Activated CD4-positive, alpha-beta memory T cell treated with anti-CD3 and anti-CD28 coated beads, Interleukin-2, amount 10 ng/mL, durations not matched to agents 7 days and 5 days (primary cell): ENCODE measurements at regions not wholly inside any gene's neighbourhood (a gene's known extent, or its start where the extent isn't known, plus 50 kb on each side); places are given as distances from the start of the nearest gene placed in this dataset.

Experiments
- CTCF ChIA-PET: fragments of 350-600 bp; sonication (Branson Sonifier 250); formaldehyde crosslinking; loops from one replicate; lab custom pipeline; 2021; ENCODE audit warnings: antibody characterized with exemption, inconsistent platforms; lab: Charles Lee
- POLR2A ChIA-PET: fragments of 350-600 bp; sonication (Branson Sonifier 250); formaldehyde crosslinking; loops from one replicate; lab custom pipeline; 2021; ENCODE audit warnings: antibody characterized with exemption; lab: Charles Lee
- DNase-seq: peaks from one replicate; pipeline ENCODE4 v3.0.0-alpha.2; 2020
- H3K27ac Mint-ChIP-seq: one replicate; pipeline ENCODE4 v1.8.0; 2021; ENCODE audit warnings: mild to moderate bottlenecking, mixed read lengths
- H3K27me3 Mint-ChIP-seq: one replicate; pipeline ENCODE4 v1.8.0; 2021; ENCODE audit warnings: mixed read lengths
- H3K36me3 Mint-ChIP-seq: one replicate; pipeline ENCODE4 v1.8.0; 2021; ENCODE audit warnings: low read depth, mixed read lengths
- H3K4me1 Mint-ChIP-seq: one replicate; pipeline ENCODE4 v1.8.0; 2021; ENCODE audit warnings: mixed read lengths
- H3K4me3 Mint-ChIP-seq: one replicate; pipeline ENCODE4 v1.8.0; 2021; ENCODE audit warnings: mild to moderate bottlenecking, mixed read lengths
- H3K9me3 Mint-ChIP-seq: one replicate; pipeline ENCODE4 v1.8.0; 2021; ENCODE audit warnings: mixed read lengths

GRCh38 chr3:184641430-184641829 lies 70.4 kb downstream of the MAGEF1 start:
- H3K9me3 Mint-ChIP-seq, result no peaks in the 10 kb centered on the region
- no peak overlapping the region for H3K27ac Mint-ChIP-seq
- ChIA-PET POLR2A (no interaction called here), CTCF (no interaction called here)
- H3K4me3 Mint-ChIP-seq, result no peak overlapping the region
- no peak for DNase-seq
- H3K4me1 Mint-ChIP-seq, result no peaks in the 10 kb centered on the region
- H3K36me3 Mint-ChIP-seq, result no peaks in the 10 kb centered on the region
- H3K27me3 Mint-ChIP-seq, result peaks cover 5% of the 10 kb centered on the region

- Mint-ChIP-seq H3K27ac (no peak overlapping the region), H3K4me3 (no peak overlapping the region), H3K36me3 (no peaks in the 10 kb centered on the region), H3K27me3 (peaks cover 9% of the 10 kb centered on the region), H3K4me1 (peaks cover 4% of the 10 kb centered on the region), H3K9me3 (no peaks in the 10 kb centered on the region)
- ChIA-PET POLR2A (no interaction called here), CTCF (no interaction called here)
- DNase-seq, result no peak
These were observed 72.5 kb downstream of the MAGEF1 start for GRCh38 chr3:184639351-184639750.

DNA sequence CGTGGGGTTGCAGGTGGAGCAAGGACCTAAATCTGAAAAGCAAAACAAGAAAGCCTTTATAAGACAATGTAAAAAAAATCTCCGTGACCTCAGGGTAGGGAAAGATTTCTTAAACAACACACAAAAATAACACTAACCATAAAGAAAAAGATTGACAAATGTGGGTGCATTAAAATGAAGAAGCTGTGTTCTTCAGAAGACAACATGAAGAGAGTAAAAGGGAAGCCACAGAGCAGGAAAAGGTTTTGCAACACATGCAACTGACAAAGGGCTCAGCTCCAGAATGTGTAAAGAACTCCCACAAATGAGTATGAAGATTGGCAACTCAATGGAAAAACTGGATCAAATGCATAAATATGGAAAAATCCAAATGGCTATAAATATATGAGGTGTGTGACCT lies 74.2 kb downstream of the MAGEF1 start:
- ChIA-PET CTCF (interaction anchor here (1.2 to 2.2 kb wide), 2 partner anchors 77 to 141 kb away, joined by 3 to 10 read pairs; partner anchors contain the start of gene EPHB3), POLR2A (interaction anchor here (0.9 kb wide), 1 partner anchor 77 kb away, joined by 3 read pairs; no protein-coding TSS in a partner anchor)
- H3K4me1 Mint-ChIP-seq, result peaks cover 4% of the 10 kb centered on the region
- no peaks in the 10 kb centered on the region for H3K36me3 Mint-ChIP-seq
- H3K27ac Mint-ChIP-seq, result no peak overlapping the region
- no peak for DNase-seq
- H3K9me3 Mint-ChIP-seq, result no peaks in the 10 kb centered on the region
- H3K4me3 Mint-ChIP-seq, result no peak overlapping the region
- peaks cover 7% of the 10 kb centered on the region for H3K27me3 Mint-ChIP-seq

DNA sequence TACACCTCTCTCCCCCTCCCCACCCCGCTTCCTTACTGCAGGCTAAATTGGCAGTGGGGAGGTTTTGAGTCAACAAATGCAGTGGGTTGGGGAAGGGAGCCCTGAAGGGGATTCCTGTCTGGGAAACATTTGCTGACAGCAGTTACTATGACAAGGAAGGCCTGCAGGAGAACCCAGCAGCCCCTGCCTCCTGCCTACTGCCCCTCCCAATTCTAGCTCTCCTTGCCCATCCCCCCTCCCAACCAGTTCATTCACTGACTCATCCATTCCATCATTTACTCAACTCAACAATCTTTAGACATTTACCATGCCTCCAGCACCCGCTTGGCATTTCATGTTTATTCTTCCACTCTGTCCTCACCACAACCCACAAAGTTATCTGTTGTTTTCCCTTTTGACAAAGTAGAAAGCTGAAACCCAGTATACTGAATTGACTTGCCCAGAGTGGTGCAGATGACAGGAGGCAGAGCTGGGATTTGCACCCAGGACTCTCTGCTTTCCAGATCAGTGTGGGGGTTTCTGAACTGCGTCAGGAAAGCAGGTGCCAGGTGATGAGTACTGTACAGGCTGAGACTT lies 75.0 kb downstream of the MAGEF1 start:
- POLR2A ChIA-PET, result interaction anchor here (0.9 kb wide), 1 partner anchor 76 kb away, joined by 3 read pairs; no protein-coding TSS in a partner anchor
- Mint-ChIP-seq H3K4me1 (peaks cover 4% of the 10 kb centered on the region), H3K9me3 (no peaks in the 10 kb centered on the region), H3K27ac (peak overlapping the region; percentile 19), H3K36me3 (no peaks in the 10 kb centered on the region), H3K27me3 (peaks cover 9% of the 10 kb centered on the region), H3K4me3 (no peak overlapping the region)
- CTCF ChIA-PET, result interaction anchor here (1.2 to 2.2 kb wide), 2 partner anchors 76 to 142 kb away, joined by 3 to 10 read pairs; partner anchors contain the start of gene EPHB3
- DNase-seq, result peak; percentile 43

DNA sequence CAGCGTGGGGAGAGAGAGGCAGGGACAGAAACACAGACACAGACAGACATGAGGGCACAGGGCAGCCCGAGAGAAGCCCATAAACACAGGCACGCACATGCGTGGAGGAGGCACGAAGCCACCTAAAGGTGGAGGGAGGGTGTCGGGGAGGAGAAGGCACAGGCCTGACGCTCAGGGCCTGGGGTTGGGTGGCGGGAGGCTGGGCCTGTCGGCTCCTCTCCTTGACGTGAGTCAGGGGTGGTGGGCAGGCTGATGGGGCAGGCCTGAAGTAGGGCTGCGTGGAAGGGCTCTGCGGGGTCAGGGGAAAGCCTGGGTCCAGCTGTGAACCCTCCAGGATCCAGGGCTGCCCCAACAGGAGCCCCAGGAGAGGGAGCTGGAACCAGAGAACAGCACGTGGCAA lies 74.2 kb downstream of the EPHB3 start:
- Mint-ChIP-seq H3K4me1 (peaks cover 4% of the 10 kb centered on the region), H3K36me3 (no peaks in the 10 kb centered on the region), H3K27me3 (peaks cover 6% of the 10 kb centered on the region), H3K9me3 (no peaks in the 10 kb centered on the region), H3K27ac (no peak overlapping the region), H3K4me3 (no peak overlapping the region)
- no peak for DNase-seq
- POLR2A ChIA-PET, result no interaction called here
- CTCF ChIA-PET, result interaction anchor here (2.2 kb wide), 1 partner anchor 75 kb away, joined by 10 read pairs; the partner anchor contains the start of gene EPHB3

GRCh38 chr3:184635126-184635525 lies 73.5 kb downstream of the EPHB3 start:
- Mint-ChIP-seq H3K36me3 (no peaks in the 10 kb centered on the region), H3K27me3 (peaks cover 6% of the 10 kb centered on the region), H3K4me1 (peaks cover 4% of the 10 kb centered on the region), H3K4me3 (no peak overlapping the region), H3K9me3 (no peaks in the 10 kb centered on the region), H3K27ac (no peak overlapping the region)
- DNase-seq, result no peak
- ChIA-PET CTCF (no interaction called here), POLR2A (no interaction called here)

- Mint-ChIP-seq H3K4me1 (peaks cover 4% of the 10 kb centered on the region), H3K36me3 (no peaks in the 10 kb centered on the region), H3K4me3 (no peak overlapping the region), H3K27me3 (peaks cover 6% of the 10 kb centered on the region), H3K9me3 (no peaks in the 10 kb centered on the region), H3K27ac (no peak overlapping the region)
- no peak for DNase-seq
- ChIA-PET CTCF (no interaction called here), POLR2A (no interaction called here)
These were observed 71.6 kb downstream of the EPHB3 start for GRCh38 chr3:184633237-184633579.

GRCh38 chr3:184632551-184633236 lies 71.1 kb downstream of the EPHB3 start:
- CTCF ChIA-PET, result no interaction called here
- Mint-ChIP-seq H3K36me3 (no peaks in the 10 kb centered on the region), H3K27me3 (peaks cover 6% of the 10 kb centered on the region), H3K4me3 (no peak overlapping the region), H3K4me1 (peaks cover 4% of the 10 kb centered on the region), H3K27ac (no peak overlapping the region), H3K9me3 (no peaks in the 10 kb centered on the region)
- POLR2A ChIA-PET, result no interaction called here
- DNase-seq, result no peak
